ENCODE measurements at regions not wholly inside any gene's neighbourhood (a gene's known extent, or its start where the extent isn't known, plus 50 kb on each side); places are given as distances from the start of the nearest gene placed in this dataset.

GRCh38 chr5:56717253-56717987, 97.9 kb upstream of the MAP3K1 start:
- DNase-seq = no peak
- ChIA-PET POLR2A (interaction anchor here (1.0 to 1.4 kb wide), 2 partner anchors 9 to 19 kb away, joined by 3 to 4 read pairs; no protein-coding TSS in a partner anchor), CTCF (no interaction called here)
- Mint-ChIP-seq H3K27me3 (peaks cover 22% of the 10 kb centered on the region), H3K27ac (no peak overlapping the region), H3K9me3 (no peaks in the 10 kb centered on the region), H3K4me1 (peaks cover 7% of the 10 kb centered on the region), H3K4me3 (no peak overlapping the region), H3K36me3 (ENCODE audit: low read depth) (no peaks in the 10 kb centered on the region)

GRCh38 chr5:56715986-56716385, 99.4 kb upstream of the MAP3K1 start:
- H3K9me3 Mint-ChIP-seq = no peaks in the 10 kb centered on the region
- POLR2A ChIA-PET = no interaction called here
- DNase-seq = no peak
- H3K27me3 Mint-ChIP-seq = peaks cover 22% of the 10 kb centered on the region
- H3K4me1 Mint-ChIP-seq = peaks cover 15% of the 10 kb centered on the region
- CTCF ChIA-PET = no interaction called here
- H3K4me3 Mint-ChIP-seq = no peak overlapping the region
- no peak overlapping the region for H3K27ac Mint-ChIP-seq
- H3K36me3 Mint-ChIP-seq (ENCODE audit: low read depth) = no peaks in the 10 kb centered on the region

DNA sequence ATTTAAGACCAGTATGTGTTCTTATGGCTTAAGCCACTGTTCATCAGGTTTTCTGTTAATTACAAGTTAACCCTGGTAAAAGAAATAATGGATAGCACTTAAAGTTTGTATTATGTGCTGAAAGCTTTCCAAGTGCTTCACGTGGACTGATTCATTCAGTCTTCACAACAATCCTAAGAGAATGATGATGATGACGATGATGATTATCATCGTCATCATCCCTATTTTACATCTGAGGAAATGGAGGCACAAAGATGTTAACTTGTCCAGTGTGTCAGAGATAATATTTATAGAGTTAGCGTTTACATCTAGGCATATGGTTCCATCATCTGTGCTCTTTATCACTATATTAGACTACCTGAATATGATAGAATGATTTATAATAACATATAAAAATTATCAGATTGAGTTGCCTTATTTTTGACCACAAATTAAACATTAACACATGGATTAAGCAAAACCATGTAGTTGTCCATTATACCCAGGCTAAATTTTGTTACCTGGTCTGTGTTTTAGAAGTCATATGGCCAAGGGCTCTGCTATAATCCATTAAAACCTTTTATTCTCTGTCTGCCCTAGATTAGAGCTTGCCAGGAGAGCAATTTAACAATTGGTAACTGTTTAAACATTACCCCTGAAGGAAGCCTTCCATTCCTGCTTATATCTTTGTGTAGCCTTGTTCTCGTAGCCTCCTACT, 102.3 kb upstream of the MAP3K1 start:
- Mint-ChIP-seq H3K9me3 (peaks cover 15% of the 10 kb centered on the region), H3K4me1 (peaks cover 32% of the 10 kb centered on the region), H3K27me3 (peaks cover 15% of the 10 kb centered on the region), H3K27ac (no peak overlapping the region), H3K4me3 (no peak overlapping the region), H3K36me3 (ENCODE audit: low read depth) (peaks cover 16% of the 10 kb centered on the region)
- DNase-seq = no peak
- ChIA-PET POLR2A (interaction anchor here (1.0 kb wide), 1 partner anchor 101 kb away, joined by 3 read pairs; no protein-coding TSS in a partner anchor), CTCF (no interaction called here)

DNA sequence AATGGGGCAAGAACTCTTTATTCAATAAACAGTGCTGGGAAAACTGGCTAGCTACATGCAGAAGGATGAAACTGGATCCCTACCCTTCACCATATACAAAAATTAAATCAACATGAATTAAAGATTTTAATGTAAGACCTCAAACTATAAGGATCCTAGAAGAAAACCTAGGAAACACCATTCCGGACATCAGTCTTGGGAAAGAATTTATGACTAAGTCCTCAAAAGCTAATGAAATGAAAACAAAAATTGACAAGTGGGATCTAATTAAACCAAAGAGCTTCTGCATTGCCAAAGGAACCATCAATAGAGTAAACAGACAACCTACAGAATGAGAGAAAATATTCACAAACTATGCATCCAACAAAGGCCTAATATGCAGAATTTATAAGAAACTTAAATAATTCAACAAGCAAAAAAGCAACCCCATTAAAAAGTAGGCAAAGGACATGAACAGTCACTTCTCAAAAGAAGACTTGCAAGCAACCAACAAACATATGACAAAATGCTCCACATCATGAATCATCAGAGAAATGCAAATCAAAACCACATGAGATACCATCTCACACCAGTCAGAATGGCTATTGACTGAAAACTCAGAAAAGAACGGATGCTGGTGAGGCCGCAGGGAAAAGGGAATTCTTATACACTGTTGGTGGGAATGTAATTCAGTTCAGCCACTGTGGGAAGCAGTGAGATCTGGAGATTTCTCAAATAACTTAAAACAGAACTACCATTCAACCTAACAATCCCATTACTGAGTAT, 104.3 kb upstream of the MAP3K1 start:
- Mint-ChIP-seq H3K9me3 (peaks cover 16% of the 10 kb centered on the region), H3K4me3 (no peak overlapping the region), H3K27me3 (peaks cover 6% of the 10 kb centered on the region), H3K36me3 (ENCODE audit: low read depth) (peaks cover 22% of the 10 kb centered on the region), H3K4me1 (peaks cover 27% of the 10 kb centered on the region), H3K27ac (no peak overlapping the region)
- DNase-seq = peak; percentile 24
- ChIA-PET POLR2A (interaction anchor here (0.7 to 1.2 kb wide), 4 partner anchors 12 to 639 kb away, joined by 3 to 4 read pairs (median 4); no protein-coding TSS in a partner anchor), CTCF (interaction anchor here (1.0 kb wide), 1 partner anchor 10 kb away, joined by 4 read pairs; no protein-coding TSS in a partner anchor)

DNA sequence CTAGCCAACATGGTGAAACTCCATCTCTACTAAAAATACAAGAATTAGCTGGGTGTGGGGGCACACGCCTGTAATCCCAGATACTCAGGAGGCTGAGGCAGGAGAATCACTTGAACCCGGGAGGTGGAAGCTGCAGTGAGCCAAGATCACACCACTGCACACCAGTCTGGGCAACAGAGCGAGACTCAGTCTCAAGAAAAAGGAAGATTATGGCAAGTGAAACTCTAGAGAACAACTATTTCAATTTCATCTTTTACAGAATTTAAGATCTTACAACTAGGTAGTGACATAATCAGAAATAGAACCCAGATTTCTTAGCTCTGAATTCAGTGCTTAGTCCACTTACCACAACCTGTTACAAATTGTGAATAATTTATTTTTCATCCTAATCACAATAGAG, 108.8 kb upstream of the MAP3K1 start:
- H3K4me3 Mint-ChIP-seq = no peak overlapping the region
- H3K27me3 Mint-ChIP-seq = peaks cover 6% of the 10 kb centered on the region
- H3K9me3 Mint-ChIP-seq = peaks cover 16% of the 10 kb centered on the region
- peaks cover 22% of the 10 kb centered on the region for H3K36me3 Mint-ChIP-seq (ENCODE audit: low read depth)
- peaks cover 30% of the 10 kb centered on the region for H3K4me1 Mint-ChIP-seq
- no peak overlapping the region for H3K27ac Mint-ChIP-seq
- POLR2A ChIA-PET = no interaction called here
- DNase-seq = no peak
- CTCF ChIA-PET = no interaction called here

- H3K4me3 Mint-ChIP-seq = no peak overlapping the region
- H3K27ac Mint-ChIP-seq = no peak overlapping the region
- H3K27me3 Mint-ChIP-seq = peaks cover 6% of the 10 kb centered on the region
- H3K4me1 Mint-ChIP-seq = peaks cover 30% of the 10 kb centered on the region
- ChIA-PET CTCF (interaction anchor here (0.7 to 1.1 kb wide), 2 partner anchors 13 to 133 kb away, joined by 3 read pairs; no protein-coding TSS in a partner anchor), POLR2A (interaction anchor here (1.0 kb wide), 1 partner anchor 17 kb away, joined by 3 read pairs; no protein-coding TSS in a partner anchor)
- H3K9me3 Mint-ChIP-seq = peaks cover 16% of the 10 kb centered on the region
- H3K36me3 Mint-ChIP-seq (ENCODE audit: low read depth) = peaks cover 22% of the 10 kb centered on the region
- DNase-seq = no peak
Observed at GRCh38 chr5:56705217-56705616, 110.1 kb upstream of the MAP3K1 start.

- Mint-ChIP-seq H3K27ac (no peak overlapping the region), H3K27me3 (peaks cover 6% of the 10 kb centered on the region), H3K4me3 (no peak overlapping the region), H3K9me3 (peaks cover 7% of the 10 kb centered on the region), H3K36me3 (ENCODE audit: low read depth) (peaks cover 12% of the 10 kb centered on the region), H3K4me1 (peaks cover 34% of the 10 kb centered on the region)
- CTCF ChIA-PET = interaction anchor here (1.1 kb wide), 1 partner anchor 12 kb away, joined by 3 read pairs; no protein-coding TSS in a partner anchor
- POLR2A ChIA-PET = interaction anchor here (0.6 to 1.1 kb wide), 3 partner anchors 16 to 1327 kb away, joined by 3 read pairs; no protein-coding TSS in a partner anchor
- DNase-seq = no peak
Observed at GRCh38 chr5:56703952-56704351, 111.4 kb upstream of the MAP3K1 start.

- Mint-ChIP-seq H3K9me3 (no peaks in the 10 kb centered on the region), H3K4me3 (peak overlapping the region; percentile 3)
- DNase-seq = no peak
Observed at GRCh38 chr5:56700711-56701110, 114.6 kb upstream of the MAP3K1 start.

GRCh38 chr5:56699538-56699937, 115.8 kb upstream of the MAP3K1 start:
- DNase-seq = no peak
- ChIA-PET CTCF (interaction anchor here (0.7 to 1.4 kb wide), 5 partner anchors 9 to 128 kb away, joined by 3 to 8 read pairs (median 3); no protein-coding TSS in a partner anchor), POLR2A (interaction anchor here (0.7 to 3.1 kb wide), 14 partner anchors 9 to 371 kb away, joined by 3 to 23 read pairs (median 6); partner anchors contain the start of gene MAP3K1)
- Mint-ChIP-seq H3K27me3 (peaks cover 4% of the 10 kb centered on the region), H3K36me3 (ENCODE audit: low read depth) (no peaks in the 10 kb centered on the region), H3K27ac (peak overlapping the region; percentile 73), H3K4me3 (no peak overlapping the region), H3K4me1 (peaks cover 59% of the 10 kb centered on the region), H3K9me3 (no peaks in the 10 kb centered on the region)

More at GRCh38 chr5:56700711-56701110, 114.6 kb upstream of the MAP3K1 start:
- Mint-ChIP-seq H3K27ac (peak overlapping the region; percentile 27), H3K27me3 (peaks cover 6% of the 10 kb centered on the region), H3K36me3 (ENCODE audit: low read depth) (no peaks in the 10 kb centered on the region), H3K4me1 (peaks cover 50% of the 10 kb centered on the region)
- ChIA-PET POLR2A (interaction anchor here (1.2 to 3.1 kb wide), 5 partner anchors 13 to 221 kb away, joined by 7 to 23 read pairs (median 9); no protein-coding TSS in a partner anchor), CTCF (interaction anchor here (0.6 to 1.5 kb wide), 3 partner anchors 10 to 220 kb away, joined by 3 to 6 read pairs (median 4); no protein-coding TSS in a partner anchor)

GRCh38 chr5:56698463-56699381, 116.6 kb upstream of the MAP3K1 start:
- Mint-ChIP-seq H3K4me1 (peaks cover 62% of the 10 kb centered on the region), H3K9me3 (no peaks in the 10 kb centered on the region), H3K36me3 (ENCODE audit: low read depth) (peaks cover 6% of the 10 kb centered on the region), H3K27ac (peak overlapping the region; percentile 73), H3K27me3 (peaks cover 2% of the 10 kb centered on the region), H3K4me3 (no peak overlapping the region)
- CTCF ChIA-PET = interaction anchor here (0.6 to 1.4 kb wide), 7 partner anchors 8 to 428 kb away, joined by 3 to 8 read pairs (median 3); no protein-coding TSS in a partner anchor
- POLR2A ChIA-PET = interaction anchor here (0.6 to 3.1 kb wide), 16 partner anchors 8 to 370 kb away, joined by 3 to 23 read pairs (median 5); partner anchors contain the start of gene MAP3K1
- DNase-seq = no peak

GRCh38 chr5:56696900-56697299, 118.4 kb upstream of the MAP3K1 start:
- Mint-ChIP-seq H3K4me1 (peaks cover 80% of the 10 kb centered on the region), H3K27me3 (no peaks in the 10 kb centered on the region), H3K36me3 (ENCODE audit: low read depth) (peaks cover 10% of the 10 kb centered on the region), H3K9me3 (no peaks in the 10 kb centered on the region), H3K4me3 (no peak overlapping the region), H3K27ac (no peak overlapping the region)
- CTCF ChIA-PET = no interaction called here
- no peak for DNase-seq
- POLR2A ChIA-PET = no interaction called here

DNA sequence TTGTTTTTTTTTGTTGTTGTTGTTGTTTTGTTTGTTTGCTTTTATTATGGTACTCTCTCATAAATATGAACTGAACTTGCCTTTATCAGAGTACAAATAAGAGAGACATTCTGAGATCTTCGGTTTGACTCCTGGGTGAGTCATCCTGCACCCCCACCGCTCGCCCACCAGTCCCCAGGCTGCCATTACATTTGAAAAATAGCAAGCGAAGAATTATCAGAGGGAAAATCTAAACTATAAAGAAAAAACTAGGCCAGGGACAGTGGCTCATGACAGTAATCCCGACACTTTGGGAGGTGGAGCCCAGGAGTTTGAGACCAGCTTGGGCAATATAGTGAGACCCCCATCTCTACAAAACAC, 122.1 kb upstream of the MAP3K1 start:
- POLR2A ChIA-PET = no interaction called here
- CTCF ChIA-PET = no interaction called here
- no peaks in the 10 kb centered on the region for H3K9me3 Mint-ChIP-seq
- peak overlapping the region; percentile 87 for H3K27ac Mint-ChIP-seq
- no peaks in the 10 kb centered on the region for H3K27me3 Mint-ChIP-seq
- H3K4me3 Mint-ChIP-seq = peak overlapping the region; percentile 19
- DNase-seq = no peak
- H3K36me3 Mint-ChIP-seq (ENCODE audit: low read depth) = peaks cover 16% of the 10 kb centered on the region
- H3K4me1 Mint-ChIP-seq = peaks cover 65% of the 10 kb centered on the region
